Activated naive CD4-positive, alpha-beta T cell treated with anti-CD3 and anti-CD28 coated beads, Interleukin-2, amount 10 ng/mL, durations not matched to agents 7 days and 5 days (primary cell): ENCODE measurements at regions not wholly inside any gene's neighbourhood (a gene's known extent, or its start where the extent isn't known, plus 50 kb on each side); places are given as distances from the start of the nearest gene placed in this dataset.

Experiments used
- CTCF ChIA-PET: fragments of 350-600 bp; sonication (Branson Sonifier 250); formaldehyde crosslinking; loops from one replicate; lab custom pipeline; 2021; ENCODE audit warnings: antibody characterized with exemption; lab: Charles Lee
- DNase-seq: peaks from one replicate; pipeline ENCODE4 v3.0.0-alpha.2; 2020
- H3K27ac Mint-ChIP-seq: one replicate; pipeline ENCODE4 v1.8.0; 2021; ENCODE audit warnings: mild to moderate bottlenecking, moderate library complexity, mixed read lengths
- H3K27me3 Mint-ChIP-seq: one replicate; pipeline ENCODE4 v1.8.0; 2021; ENCODE audit warnings: mild to moderate bottlenecking, mixed read lengths
- H3K36me3 Mint-ChIP-seq: one replicate; pipeline ENCODE4 v1.8.0; 2021; ENCODE audit warnings: mixed read lengths
- H3K4me1 Mint-ChIP-seq: one replicate; pipeline ENCODE4 v1.8.0; 2021; ENCODE audit warnings: mixed read lengths
- H3K4me3 Mint-ChIP-seq: one replicate; pipeline ENCODE4 v1.8.0; 2021; ENCODE audit warnings: mild to moderate bottlenecking, moderate library complexity, mixed read lengths
- H3K9me3 Mint-ChIP-seq: one replicate; pipeline ENCODE4 v1.8.0; 2021; ENCODE audit warnings: mixed read lengths

GRCh38 chr22:48612077-48612995 is 1215.3 kb downstream of the BRD1 start:
- H3K4me1 Mint-ChIP-seq, result no peaks in the 10 kb centered on the region
- no peak overlapping the region for H3K27ac Mint-ChIP-seq
- no peak overlapping the region for H3K4me3 Mint-ChIP-seq
- CTCF ChIA-PET, result no interaction called here
- no peaks in the 10 kb centered on the region for H3K36me3 Mint-ChIP-seq
- no peak for DNase-seq
- H3K9me3 Mint-ChIP-seq, result peaks cover 7% of the 10 kb centered on the region
- no peaks in the 10 kb centered on the region for H3K27me3 Mint-ChIP-seq

GRCh38 chr22:48609279-48609865 is 1218.3 kb downstream of the BRD1 start:
- peaks cover 20% of the 10 kb centered on the region for H3K9me3 Mint-ChIP-seq
- H3K27ac Mint-ChIP-seq, result no peak overlapping the region
- DNase-seq, result no peak
- H3K4me3 Mint-ChIP-seq, result no peak overlapping the region
- CTCF ChIA-PET, result no interaction called here
- H3K4me1 Mint-ChIP-seq, result no peaks in the 10 kb centered on the region
- H3K36me3 Mint-ChIP-seq, result no peaks in the 10 kb centered on the region
- no peaks in the 10 kb centered on the region for H3K27me3 Mint-ChIP-seq

GRCh38 chr22:48607901-48608662 is 1219.6 kb downstream of the BRD1 start:
- no peak for DNase-seq
- no peak overlapping the region for H3K4me3 Mint-ChIP-seq
- H3K27ac Mint-ChIP-seq, result no peak overlapping the region
- CTCF ChIA-PET, result no interaction called here
- H3K27me3 Mint-ChIP-seq, result no peaks in the 10 kb centered on the region
- H3K9me3 Mint-ChIP-seq, result peaks cover 20% of the 10 kb centered on the region
- H3K36me3 Mint-ChIP-seq, result no peaks in the 10 kb centered on the region
- no peaks in the 10 kb centered on the region for H3K4me1 Mint-ChIP-seq

GRCh38 chr22:48606684-48607307 is 1220.9 kb downstream of the BRD1 start:
- no peak for DNase-seq
- Mint-ChIP-seq H3K4me3 (no peak overlapping the region), H3K4me1 (no peaks in the 10 kb centered on the region), H3K27me3 (no peaks in the 10 kb centered on the region), H3K36me3 (no peaks in the 10 kb centered on the region), H3K9me3 (peaks cover 22% of the 10 kb centered on the region), H3K27ac (no peak overlapping the region)
- CTCF ChIA-PET, result no interaction called here

- peaks cover 23% of the 10 kb centered on the region for H3K9me3 Mint-ChIP-seq
- DNase-seq, result no peak
- H3K4me3 Mint-ChIP-seq, result no peak overlapping the region
- CTCF ChIA-PET, result no interaction called here
- no peaks in the 10 kb centered on the region for H3K36me3 Mint-ChIP-seq
- no peak overlapping the region for H3K27ac Mint-ChIP-seq
- no peaks in the 10 kb centered on the region for H3K27me3 Mint-ChIP-seq
- H3K4me1 Mint-ChIP-seq, result no peaks in the 10 kb centered on the region
Measured at GRCh38 chr22:48605856-48606481, 1221.7 kb downstream of the BRD1 start.

- no peak overlapping the region for H3K4me3 Mint-ChIP-seq
- DNase-seq, result no peak
- peaks cover 26% of the 10 kb centered on the region for H3K9me3 Mint-ChIP-seq
- no peaks in the 10 kb centered on the region for H3K27me3 Mint-ChIP-seq
- H3K36me3 Mint-ChIP-seq, result no peaks in the 10 kb centered on the region
- no peak overlapping the region for H3K27ac Mint-ChIP-seq
- H3K4me1 Mint-ChIP-seq, result no peaks in the 10 kb centered on the region
- CTCF ChIA-PET, result no interaction called here
Measured at GRCh38 chr22:48605125-48605524, 1222.5 kb downstream of the BRD1 start.

GRCh38 chr22:48603621-48604320 is 1223.9 kb downstream of the BRD1 start:
- DNase-seq, result no peak
- CTCF ChIA-PET, result no interaction called here
- no peaks in the 10 kb centered on the region for H3K36me3 Mint-ChIP-seq

GRCh38 chr22:48602805-48603518 is 1224.7 kb downstream of the BRD1 start:
- DNase-seq, result no peak
- no peak overlapping the region for H3K27ac Mint-ChIP-seq
- H3K4me3 Mint-ChIP-seq, result no peak overlapping the region
- no peaks in the 10 kb centered on the region for H3K27me3 Mint-ChIP-seq
- H3K9me3 Mint-ChIP-seq, result peaks cover 35% of the 10 kb centered on the region
- H3K4me1 Mint-ChIP-seq, result no peaks in the 10 kb centered on the region
- no peaks in the 10 kb centered on the region for H3K36me3 Mint-ChIP-seq
- CTCF ChIA-PET, result no interaction called here

More at GRCh38 chr22:48603621-48604320, 1223.9 kb downstream of the BRD1 start:
- Mint-ChIP-seq H3K4me3 (no peak overlapping the region), H3K9me3 (peaks cover 35% of the 10 kb centered on the region), H3K4me1 (no peaks in the 10 kb centered on the region), H3K27ac (no peak overlapping the region), H3K27me3 (no peaks in the 10 kb centered on the region)

- Mint-ChIP-seq H3K4me1 (no peaks in the 10 kb centered on the region), H3K4me3 (no peak overlapping the region), H3K36me3 (no peaks in the 10 kb centered on the region), H3K27ac (no peak overlapping the region), H3K9me3 (peaks cover 35% of the 10 kb centered on the region), H3K27me3 (no peaks in the 10 kb centered on the region)
- CTCF ChIA-PET, result no interaction called here
- no peak for DNase-seq
Measured at GRCh38 chr22:48600681-48601080, 1227.0 kb downstream of the BRD1 start.

GRCh38 chr22:48600171-48600570 is 1227.5 kb downstream of the BRD1 start:
- H3K4me1 Mint-ChIP-seq, result no peaks in the 10 kb centered on the region
- no peak overlapping the region for H3K4me3 Mint-ChIP-seq
- H3K27me3 Mint-ChIP-seq, result no peaks in the 10 kb centered on the region
- peaks cover 34% of the 10 kb centered on the region for H3K9me3 Mint-ChIP-seq
- CTCF ChIA-PET, result no interaction called here
- DNase-seq, result no peak
- H3K36me3 Mint-ChIP-seq, result no peaks in the 10 kb centered on the region
- no peak overlapping the region for H3K27ac Mint-ChIP-seq

GRCh38 chr22:48599346-48599745 is 1228.3 kb downstream of the BRD1 start:
- Mint-ChIP-seq H3K36me3 (no peaks in the 10 kb centered on the region), H3K27me3 (no peaks in the 10 kb centered on the region), H3K4me1 (no peaks in the 10 kb centered on the region), H3K9me3 (peaks cover 28% of the 10 kb centered on the region), H3K4me3 (no peak overlapping the region), H3K27ac (no peak overlapping the region)
- CTCF ChIA-PET, result no interaction called here
- no peak for DNase-seq

GRCh38 chr22:48596111-48596850 is 1231.4 kb downstream of the BRD1 start:
- Mint-ChIP-seq H3K4me1 (no peaks in the 10 kb centered on the region), H3K27me3 (no peaks in the 10 kb centered on the region), H3K27ac (no peak overlapping the region), H3K9me3 (peaks cover 23% of the 10 kb centered on the region), H3K36me3 (no peaks in the 10 kb centered on the region), H3K4me3 (no peak overlapping the region)
- DNase-seq, result no peak
- CTCF ChIA-PET, result no interaction called here
